HG03342 (cell line): ENCODE measurements at regions not wholly inside any gene's neighbourhood (a gene's known extent, or its start where the extent isn't known, plus 50 kb on each side); places are given as distances from the start of the nearest gene placed in this dataset.
A peak's percentile ranks its signal among the peaks of the same experiment; 100 is the strongest.

Experiments
- ATAC-seq: cut with Tn5 transposase; IDR thresholded peaks from one replicate; pipeline ENCODE4 v1.9.1; 2021; ENCODE audit warnings: mild to moderate bottlenecking, moderate library complexity; ENCODE audit not compliant: unreplicated experiment

- ATAC-seq: peak; percentile 73
Observed at GRCh38 chr3:182729903-182730674, 63.2 kb upstream of the ATP11B start.

DNA sequence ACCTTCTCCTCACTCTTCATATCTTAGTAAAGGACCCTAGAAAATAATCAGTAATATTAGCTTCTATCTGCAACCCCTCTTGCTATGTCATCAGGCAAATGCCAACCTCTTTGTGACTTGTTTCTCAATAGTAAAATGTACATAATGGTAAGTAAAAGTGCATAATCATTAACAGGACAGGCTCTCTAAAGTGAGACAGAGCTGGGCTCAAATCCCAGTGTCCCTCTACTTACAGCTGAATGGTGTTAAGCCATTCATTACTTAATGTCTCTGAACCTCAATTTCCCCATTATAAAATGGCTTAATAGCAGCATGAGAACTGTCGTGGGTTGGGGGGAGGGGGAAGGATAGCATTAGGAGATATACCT lies 62.6 kb upstream of the ATP11B start:
- ATAC-seq: peak; percentile 10

DNA sequence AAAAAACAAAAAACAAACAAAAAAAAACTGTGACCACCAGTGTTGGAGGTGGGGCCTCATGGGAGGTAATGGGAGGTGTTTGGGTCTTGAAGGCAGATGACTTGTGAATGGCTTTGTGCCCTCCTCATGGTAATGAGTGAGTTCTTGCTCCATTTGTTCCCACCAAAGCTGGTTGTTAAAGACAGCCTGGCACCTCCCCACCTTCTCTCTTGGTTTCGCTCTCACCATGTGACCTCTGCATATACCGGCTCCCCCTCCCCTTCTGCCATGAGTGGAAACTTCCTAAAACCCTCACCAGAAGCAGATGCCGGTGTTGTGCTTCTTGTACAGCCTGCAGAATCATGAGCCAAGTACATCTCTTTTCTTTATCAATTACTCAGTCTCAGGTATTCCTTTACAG lies 61.5 kb upstream of the ATP11B start:
- ATAC-seq: no peak

GRCh38 chr3:182732232-182733015 lies 60.9 kb upstream of the ATP11B start:
- no peak for ATAC-seq

GRCh38 chr3:182735672-182736071 lies 57.6 kb upstream of the ATP11B start:
- ATAC-seq: no peak

DNA sequence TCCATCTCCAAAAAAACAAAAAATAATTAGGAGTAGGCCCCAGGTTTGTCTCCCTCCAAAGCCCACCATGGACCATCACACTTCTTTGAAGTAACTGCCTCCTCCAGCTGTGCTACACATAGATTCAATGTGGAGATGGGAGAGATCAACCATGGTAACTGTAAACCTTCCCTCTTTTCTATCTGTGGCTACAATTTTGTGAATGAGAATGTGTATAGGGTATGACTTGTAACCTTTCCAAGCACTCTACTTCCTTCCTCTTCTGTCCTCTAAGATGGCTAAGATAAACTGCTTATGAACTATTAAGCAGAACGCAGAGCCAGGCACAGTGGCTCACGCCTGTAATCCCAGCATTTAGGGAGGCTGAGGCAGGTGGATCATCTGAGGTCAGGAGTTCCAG lies 55.5 kb upstream of the ATP11B start:
- ATAC-seq: no peak

DNA sequence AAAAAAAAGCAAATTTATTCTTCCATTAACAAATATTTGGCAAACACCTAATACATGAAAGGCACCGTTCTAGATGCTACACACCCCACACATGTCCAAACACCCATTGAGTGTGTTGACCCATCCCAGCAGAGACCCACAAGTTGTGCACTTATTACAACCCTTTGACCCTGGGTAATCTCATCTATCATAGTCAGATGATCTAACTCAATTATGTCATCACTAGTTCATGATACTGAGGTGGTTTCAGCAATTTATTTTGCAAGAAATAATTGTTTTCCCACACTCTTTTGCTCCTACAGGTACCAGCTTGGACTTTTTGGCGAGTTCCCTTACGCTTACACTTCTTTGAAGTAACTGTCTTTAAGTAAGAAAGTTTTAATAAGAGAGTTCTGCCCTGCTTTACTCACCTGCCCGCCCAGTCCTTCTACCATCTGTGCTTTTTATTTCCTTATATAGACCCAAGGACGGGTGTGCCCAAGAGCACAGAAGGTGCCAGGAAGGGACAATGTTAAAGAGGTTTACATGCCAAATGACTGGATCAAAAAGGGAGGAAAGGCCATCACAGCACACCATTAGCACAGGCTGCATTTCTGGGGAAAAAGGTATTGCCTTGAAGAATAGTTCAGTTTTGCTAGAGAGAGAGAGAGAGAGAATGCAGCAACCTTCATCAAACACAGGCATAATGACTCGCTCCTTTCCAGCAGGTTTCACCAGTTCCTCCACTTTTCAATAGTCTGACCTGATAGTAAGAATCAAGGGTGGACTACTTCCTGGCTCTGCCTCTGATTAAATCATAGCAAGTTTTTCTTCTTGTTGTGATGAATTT lies 54.5 kb upstream of the ATP11B start:
- ATAC-seq: no peak

DNA sequence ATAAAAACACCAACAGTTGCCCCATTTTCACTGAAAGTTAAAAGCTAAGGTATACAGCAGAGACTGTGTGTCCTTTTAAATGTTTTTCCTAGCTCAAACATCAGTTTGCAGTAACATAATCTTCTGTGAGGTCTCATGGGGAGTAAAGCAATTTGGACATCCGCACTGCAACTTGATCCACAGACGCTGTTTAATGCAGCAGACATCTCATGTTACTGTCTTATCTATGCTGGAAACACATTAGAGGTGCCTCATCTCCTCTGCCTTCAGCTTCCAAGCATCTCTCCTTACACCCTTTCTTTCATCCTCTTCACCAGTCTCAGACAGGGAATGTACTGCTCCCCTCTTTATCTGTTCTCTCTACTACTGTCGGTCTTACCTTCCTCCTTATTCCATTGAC lies 53.7 kb upstream of the ATP11B start:
- no peak for ATAC-seq

DNA sequence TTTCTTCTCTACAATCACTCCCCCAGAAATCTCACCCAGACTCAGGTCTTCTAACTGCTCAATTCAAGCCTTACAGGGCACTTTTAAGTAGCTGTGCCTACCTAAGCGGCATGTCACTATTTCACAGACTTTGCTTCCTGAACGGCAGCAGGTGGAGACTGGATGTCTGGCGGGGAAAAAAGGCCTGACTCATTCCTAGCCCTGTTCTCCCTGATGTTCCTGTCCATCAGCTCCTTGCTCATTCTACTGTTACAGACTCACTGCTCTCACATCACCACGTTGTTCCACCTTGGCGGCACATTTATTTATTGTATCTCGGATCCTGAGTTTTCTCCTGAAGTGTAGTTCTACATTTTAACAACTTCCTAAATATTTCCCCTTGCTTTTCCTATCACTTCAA lies 52.6 kb upstream of the ATP11B start:
- no peak for ATAC-seq

GRCh38 chr3:182741214-182741613 lies 52.1 kb upstream of the ATP11B start:
- ATAC-seq: no peak
